IMR-90 (cell line): ENCODE measurements at regions not wholly inside any gene's neighbourhood (a gene's known extent, or its start where the extent isn't known, plus 50 kb on each side); places are given as distances from the start of the nearest gene placed in this dataset.

Experiments
- ATAC-seq: fragments of 200-7000 bp; cut with Tn5 transposase; 2 replicates; pipeline ENCODE4 v1.9.1; 2020; ENCODE audit warnings: low read depth, mild to moderate bottlenecking, moderate library complexity
- BruUV-seq: library from RNA; stranded (reverse); fragments of 400-500 nt; replicated peaks from 2 replicates; lab custom pipeline; 2021; lab: Mats Ljungman, UMichigan
- CTCF ChIA-PET: fragments of 300-600 bp; formaldehyde crosslinking; extraction: SDS; loops from one replicate; lab custom pipeline; 2021; ENCODE audit warnings: antibody characterized with exemption; lab: Yijun Ruan, JAX
- POLR2A ChIA-PET: fragments of 300-600 bp; sonication (Branson Sonifier 250); formaldehyde crosslinking; loops from one replicate; lab custom pipeline; 2022; ENCODE audit warnings: antibody characterized with exemption; ENCODE audit not compliant: unreplicated experiment; lab: Charles Lee
- DNase-seq: peaks from one replicate; pipeline ENCODE4 v3.0.0; 2013
- H2AFZ ChIP-seq: replicated peaks from 2 replicates; pipeline ENCODE3; 2013; ENCODE audit warnings: low read length, mild to moderate bottlenecking; ENCODE audit not compliant: poor library complexity
- H2AK5ac ChIP-seq: 2 replicates; pipeline ENCODE4 v1.6.1; 2013; ENCODE audit warnings: low read depth, low read length, inconsistent platforms
- H2AK9ac ChIP-seq: replicated peaks from 2 replicates; pipeline ENCODE3; 2013; ENCODE audit warnings: mild to moderate bottlenecking, low read depth, low read length, moderate library complexity; ENCODE audit not compliant: poor library complexity
- H2BK120ac ChIP-seq: 2 replicates; pipeline ENCODE4 v1.6.1; 2013; ENCODE audit warnings: low read depth, low read length, inconsistent platforms
- H2BK15ac ChIP-seq: 3 replicates; pipeline ENCODE4 v1.6.1; 2013; ENCODE audit warnings: low read depth, low read length, inconsistent platforms
- H2BK20ac ChIP-seq: 2 replicates; pipeline ENCODE4 v1.6.1; 2013; ENCODE audit warnings: low read depth, mild to moderate bottlenecking, inconsistent platforms, low read length, moderate library complexity
- H2BK5ac ChIP-seq: 2 replicates; pipeline ENCODE4 v1.6.1; 2013; ENCODE audit warnings: mild to moderate bottlenecking, low read depth, low read length, inconsistent platforms; ENCODE audit not compliant: poor library complexity, severe bottlenecking
- H3K14ac ChIP-seq: replicated peaks from 2 replicates; pipeline ENCODE4 v1.6.1; 2013; ENCODE audit warnings: low read depth, low read length, inconsistent platforms
- H3K18ac ChIP-seq: 2 replicates; pipeline ENCODE4 v1.6.1; 2013; ENCODE audit warnings: low read depth, low read length, control low read depth
- H3K23ac ChIP-seq: 2 replicates; pipeline ENCODE4 v1.6.1; 2013; ENCODE audit warnings: low read depth, low read length, inconsistent platforms
- H3K27ac ChIP-seq: 2 replicates; pipeline ENCODE4 v1.5.1; 2013; ENCODE audit warnings: mild to moderate bottlenecking, control low read depth, low read length; ENCODE audit not compliant: insufficient read depth
- H3K27me3 ChIP-seq: 2 replicates; pipeline ENCODE4 v1.6.1; 2013; ENCODE audit warnings: low read length; ENCODE audit not compliant: control insufficient read depth, insufficient read depth
- H3K36me3 ChIP-seq: 2 replicates; pipeline ENCODE4 v1.6.1; 2013; ENCODE audit warnings: low read length, mixed read lengths; ENCODE audit not compliant: control insufficient read depth, insufficient read depth
- H3K4ac ChIP-seq: 2 replicates; pipeline ENCODE4 v1.6.1; 2013; ENCODE audit warnings: low read depth, low read length, inconsistent platforms
- H3K4me1 ChIP-seq: 2 replicates; pipeline ENCODE4 v1.6.1; 2013; ENCODE audit warnings: low read length, mixed read lengths; ENCODE audit not compliant: control insufficient read depth, insufficient read depth
- H3K4me2 ChIP-seq: 2 replicates; pipeline ENCODE4 v1.6.1; 2013; ENCODE audit warnings: low read depth, mild to moderate bottlenecking, control low read depth, low read length, moderate library complexity
- H3K4me3 ChIP-seq: 2 replicates; pipeline ENCODE4 v1.5.1; 2013; ENCODE audit warnings: low read depth, mild to moderate bottlenecking, control low read depth, low read length, moderate library complexity; ENCODE audit not compliant: insufficient read depth
- H3K56ac ChIP-seq: 2 replicates; pipeline ENCODE4 v1.6.1; 2013; ENCODE audit warnings: low read length, inconsistent platforms; ENCODE audit not compliant: insufficient read depth; ENCODE audit errors: extremely low read depth
- H3K79me1 ChIP-seq, 2 experiments: 2 replicates each; pipeline ENCODE4 v1.6.1; 2013; ENCODE audit warnings: low read length in 2 of 2, inconsistent platforms in 1 of 2, low read depth in 1 of 2
- H3K9ac ChIP-seq: 2 replicates; pipeline ENCODE4 v1.6.1; 2013; ENCODE audit warnings: low read depth, low read length, control low read depth
- H3K9me1 ChIP-seq: 2 replicates; pipeline ENCODE4 v1.6.1; 2013; ENCODE audit warnings: low read length, inconsistent platforms; ENCODE audit not compliant: insufficient read depth
- H3K9me3 ChIP-seq: 2 replicates; pipeline ENCODE4 v1.6.1; 2013; ENCODE audit warnings: low read length; ENCODE audit not compliant: control insufficient read depth, insufficient read depth
- H4K20me1 ChIP-seq: 2 replicates; pipeline ENCODE4 v1.6.1; 2013; ENCODE audit warnings: low read length, inconsistent platforms; ENCODE audit not compliant: insufficient read depth
- H4K5ac ChIP-seq: 2 replicates; pipeline ENCODE4 v1.6.1; 2013; ENCODE audit warnings: mild to moderate bottlenecking, low read depth, low read length, control low read depth
- H4K8ac ChIP-seq, 2 experiments: 2 replicates each; pipeline ENCODE4 v1.6.1; 2013; ENCODE audit warnings: low read depth in 2 of 2, low read length in 2 of 2, control low read depth in 1 of 2, inconsistent platforms in 1 of 2
- H4K91ac ChIP-seq: 2 replicates; pipeline ENCODE4 v1.6.1; 2013; ENCODE audit warnings: low read depth, low read length, inconsistent platforms; ENCODE audit not compliant: insufficient read depth
- ELK1 ChIP-seq: fragments of 150-350 bp; IDR thresholded peaks from 2 replicates; pipeline ENCODE4 v1.6.1; 2016; ENCODE audit warnings: low read depth, mild to moderate bottlenecking, low read length, moderate library complexity, borderline replicate concordance
- MAZ ChIP-seq: IDR thresholded peaks from 2 replicates; pipeline ENCODE4 v1.6.1; 2012; ENCODE audit warnings: low read depth, mild to moderate bottlenecking, low read length, improper control_type of control experiment, moderate library complexity, borderline replicate concordance
- WGBS, 2 experiments: methylation state at CpG; one replicate each; pipeline versions ENCODE4 v1.1.5 to v1.1.7; 2013; ENCODE audit warnings: missing lambda C conversion rate in 2 of 2; ENCODE audit not compliant: insufficient read length in 1 of 2; ENCODE audit errors: extremely low coverage in 2 of 2; 5-methylcytosine and 5-hydroxymethylcytosine counted together
- dilution Hi-C: fragments of 300-500 bp; cut with HindIII; formaldehyde crosslinking; loops from one replicate; pipeline ENCODE4 v1.14.3; 2018; ENCODE audit warnings: low sequenced_read_pairs; ENCODE audit not compliant: unreplicated experiment
- in situ Hi-C: fragments of 300-500 bp; cut with MboI; formaldehyde crosslinking; loops from 3 replicates; pipeline ENCODE4 v1.14.3; 2019; ENCODE audit warnings: low sequenced_read_pairs, inconsistent platforms, mixed read lengths
- intact Hi-C: fragments of 100-400 bp; cut with micrococcal nuclease; formaldehyde crosslinking; loops from 2 replicates; pipeline ENCODE4 v1.10.0; 2022

DNA sequence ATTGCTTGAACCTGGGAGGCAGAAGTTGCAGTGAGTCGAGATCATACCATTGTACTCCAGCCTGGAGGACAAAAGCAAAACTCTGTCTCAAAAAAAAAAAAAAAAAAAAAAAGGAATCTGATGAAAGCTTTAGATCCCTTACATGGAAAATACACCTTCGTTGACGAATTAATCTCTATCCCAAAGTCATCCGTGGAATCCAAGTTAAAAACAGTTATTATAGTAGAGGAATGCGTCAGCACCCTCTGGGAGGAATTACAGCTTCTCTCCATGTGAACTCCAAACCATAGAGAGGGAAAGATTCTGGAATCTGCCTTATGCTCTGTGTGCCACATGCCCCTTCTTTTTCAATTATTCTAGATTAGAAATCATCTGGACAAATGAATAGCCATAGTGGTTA is 192.3 kb upstream of the C2CD4B start:
- dilution Hi-C loops (no loop called here), in situ Hi-C loops (no loop called here), intact Hi-C loops (no loop called here)
- no TSS peak for BruUV-seq
- Histone ChIP-seq H4K8ac (no peak overlapping the region), H3K9me1 (no peaks in the 10 kb centered on the region), H2BK20ac (no peak overlapping the region), H2AFZ (no peak overlapping the region), H3K4me2 (no peak overlapping the region), H2BK120ac (no peak overlapping the region), H3K27me3 (peaks cover 35% of the 10 kb centered on the region), H4K5ac (no peak overlapping the region), H2BK15ac (no peak overlapping the region), H2AK5ac (no peak overlapping the region), H3K56ac (no peak overlapping the region), H4K20me1 (no peaks in the 10 kb centered on the region), H3K4ac (no peak overlapping the region), H3K4me1 (no peaks in the 10 kb centered on the region), H3K79me1 (no peaks in the 10 kb centered on the region), H3K23ac (no peak overlapping the region), H3K4me3 (no peak overlapping the region), H3K18ac (no peak overlapping the region), H2AK9ac (no peak overlapping the region), H3K14ac (no peak overlapping the region), H3K9me3 (no peaks in the 10 kb centered on the region), H3K36me3 (no peaks in the 10 kb centered on the region), H4K91ac (no peak overlapping the region), H3K27ac (no peak overlapping the region), H2BK5ac (no peak overlapping the region), H3K9ac (no peak overlapping the region)
- ChIA-PET CTCF (interaction anchor here (1.0 kb wide), 1 partner anchor 14 kb away, joined by 3 read pairs; no protein-coding TSS in a partner anchor), POLR2A (no interaction called here)
- WGBS, 2 experiments: no CpG with 5 or more reads among the region's 5 CpGs
- ATAC-seq (no peak), DNase-seq (no peak)
- TF ChIP-seq ELK1: no peak
- no peak for TF ChIP-seq MAZ
